Endothelial cell of umbilical vein (primary cell): ENCODE measurements at regions not wholly inside any gene's neighbourhood (a gene's known extent, or its start where the extent isn't known, plus 50 kb on each side); places are given as distances from the start of the nearest gene placed in this dataset.

Source experiments
- BruUV-seq: library from RNA; stranded (reverse); fragments of 400-500 nt; replicated peaks from 2 replicates; lab custom pipeline; 2021; lab: Mats Ljungman, UMichigan
- CTCF ChIA-PET: fragments of 300-600, 350-600 bp; sonication (Branson Sonifier 250); formaldehyde crosslinking; loops from one replicate; lab custom pipeline; 2021; ENCODE audit warnings: antibody characterized with exemption, inconsistent platforms; lab: Charles Lee
- POLR2A ChIA-PET: fragments of 300-600, 350-600 bp; sonication (Branson Sonifier 250); formaldehyde crosslinking; loops from one replicate; lab custom pipeline; 2021; ENCODE audit warnings: antibody characterized with exemption, inconsistent platforms; lab: Charles Lee
- DNase-seq: peaks from one replicate; pipeline ENCODE4 v3.0.0-alpha.2; 2011; ENCODE audit warnings: low read depth, low spot score
- FAIRE-seq: peaks from 2 replicates; lab custom pipeline; 2011; peaks lifted over from hg19 to GRCh38; lab: Jason Lieb, UNC
- H2AFZ ChIP-seq: 2 replicates; pipeline ENCODE4 v1.6.0; 2012; ENCODE audit warnings: low read depth, low read length, control low read depth, inconsistent platforms
- H3K27ac ChIP-seq: 2 replicates; pipeline ENCODE4 v1.5.1; 2011; ENCODE audit warnings: low read depth, mild to moderate bottlenecking, control low read depth, low read length, moderate library complexity; ENCODE audit not compliant: insufficient read depth
- H3K27me3 ChIP-seq, 2 experiments: 2 replicates each; pipeline versions ENCODE4 v1.6.0 to v1.6.1; 2011; ENCODE audit warnings: low read length in 2 of 2, mixed read lengths in 1 of 2; ENCODE audit not compliant: control insufficient read depth in 2 of 2, insufficient read depth in 2 of 2
- H3K36me3 ChIP-seq, 2 experiments: 2 replicates in 1 of 2; 3 replicates in 1 of 2; pipeline ENCODE4 v1.5.1; 2011; ENCODE audit warnings: low read length in 2 of 2, mild to moderate bottlenecking in 1 of 2, moderate library complexity in 1 of 2; ENCODE audit not compliant: control insufficient read depth in 2 of 2, insufficient read depth in 2 of 2; ENCODE audit errors: extremely low read depth in 1 of 2
- H3K4me1 ChIP-seq: 3 replicates; pipeline ENCODE4 v1.5.1; 2011; ENCODE audit warnings: mild to moderate bottlenecking, low read length; ENCODE audit not compliant: control insufficient read depth, insufficient read depth; ENCODE audit errors: extremely low read depth
- H3K4me2 ChIP-seq: 2 replicates; pipeline ENCODE4 v1.6.1; 2011; ENCODE audit warnings: low read length, control low read depth, mixed read lengths; ENCODE audit not compliant: insufficient read depth
- H3K4me3 ChIP-seq, 3 experiments: fragments of 200-600 bp in 1 of 3; sonication (generic), shearing (Covaris generic) in 1 of 3; replicated peaks in 1 of 3; 2 replicates each; pipeline ENCODE4 v1.5.1; 2011 to 2016; ENCODE audit warnings: control low read depth in 3 of 3, low read length in 3 of 3, mild to moderate bottlenecking in 2 of 3, inconsistent platforms in 1 of 3, low read depth in 1 of 3, moderate library complexity in 1 of 3; ENCODE audit not compliant: insufficient read depth in 1 of 3
- H3K79me2 ChIP-seq: 2 replicates; pipeline ENCODE4 v1.6.0; 2012; ENCODE audit warnings: low read length, inconsistent platforms; ENCODE audit not compliant: control insufficient read depth, insufficient read depth
- H3K9ac ChIP-seq: replicated peaks from 2 replicates; pipeline ENCODE3; 2011; ENCODE audit warnings: low read length, control low read depth; ENCODE audit not compliant: insufficient read depth; ENCODE audit errors: extremely low read depth
- H3K9me1 ChIP-seq: replicated peaks from 3 replicates; pipeline ENCODE4 v1.6.0; 2011; ENCODE audit warnings: mild to moderate bottlenecking, low read length; ENCODE audit not compliant: control insufficient read depth, insufficient read depth; ENCODE audit errors: extremely low read depth
- H3K9me3 ChIP-seq: replicated peaks from 2 replicates; pipeline ENCODE4 v1.5.1; 2012; ENCODE audit warnings: low read length, inconsistent platforms; ENCODE audit not compliant: control insufficient read depth, insufficient read depth
- H4K20me1 ChIP-seq: replicated peaks from 2 replicates; pipeline ENCODE3; 2011; ENCODE audit warnings: mild to moderate bottlenecking, low read length; ENCODE audit not compliant: control insufficient read depth, insufficient read depth; ENCODE audit errors: extremely low read depth
- CTCF ChIP-seq, 2 donors: IDR thresholded peaks; 1 replicate in 1 of 2; 2 replicates in 1 of 2; pipeline ENCODE4 v1.5.1; 2011; ENCODE audit warnings: low read length in 2 of 2, mild to moderate bottlenecking in 2 of 2, moderate library complexity in 2 of 2, control low read depth in 1 of 2, inconsistent platforms in 1 of 2, low read depth in 1 of 2; ENCODE audit not compliant: insufficient read depth in 1 of 2; ENCODE audit errors: extremely low read depth in 1 of 2
- EZH2 ChIP-seq: IDR thresholded peaks from 2 replicates; pipeline ENCODE4 v1.6.1; 2012; ENCODE audit warnings: borderline replicate concordance, low read depth, mild to moderate bottlenecking, moderate library complexity, low read length, inconsistent platforms; ENCODE audit not compliant: severe bottlenecking
- FOS ChIP-seq: IDR thresholded peaks from 2 replicates; pipeline ENCODE4 v1.6.1; 2011; ENCODE audit warnings: mild to moderate bottlenecking, low read length, moderate library complexity, borderline replicate concordance; ENCODE audit not compliant: insufficient read depth
- GATA2 ChIP-seq: IDR thresholded peaks from 2 replicates; pipeline ENCODE4 v1.7.0; 2011; ENCODE audit warnings: low read depth, mild to moderate bottlenecking, moderate library complexity, mixed read lengths, low read length; ENCODE audit not compliant: insufficient read length, insufficient read depth
- JUN ChIP-seq: IDR thresholded peaks from 2 replicates; pipeline ENCODE4 v1.6.1; 2011; ENCODE audit warnings: borderline replicate concordance, low read depth; ENCODE audit not compliant: insufficient read length, insufficient read depth
- MYC ChIP-seq: IDR thresholded peaks from one replicate; pipeline ENCODE4 v1.6.1; 2011; ENCODE audit warnings: mild to moderate bottlenecking, low read depth, low read length
- POLR2A ChIP-seq: IDR thresholded peaks from 2 replicates; pipeline ENCODE4 v1.6.1; 2012; ENCODE audit warnings: low read depth, mild to moderate bottlenecking, control low read depth, low read length
- POLR2AphosphoS5 ChIP-seq: IDR thresholded peaks from 2 replicates; pipeline ENCODE4 v1.6.1; 2012; ENCODE audit warnings: low read depth, mild to moderate bottlenecking, control low read depth, low read length, moderate library complexity; ENCODE audit not compliant: insufficient read depth
- dilution Hi-C: fragments of 300-500 bp; cut with MboI; formaldehyde crosslinking; loops from one replicate; pipeline ENCODE4 v1.15.0; 2019; ENCODE audit warnings: low sequenced_read_pairs; ENCODE audit not compliant: extremely low pct_ligation_motif_present
- intact Hi-C: fragments of 100-400 bp; cut with micrococcal nuclease; formaldehyde crosslinking; loops from one replicate; pipeline ENCODE4 v1.10.0; 2022
- TF ChIP-seq, protein P1 (sequence below): IDR thresholded peaks from 2 replicates; pipeline ENCODE4 v1.6.1; 2011; ENCODE audit not compliant: insufficient read depth, insufficient read length

DNA sequence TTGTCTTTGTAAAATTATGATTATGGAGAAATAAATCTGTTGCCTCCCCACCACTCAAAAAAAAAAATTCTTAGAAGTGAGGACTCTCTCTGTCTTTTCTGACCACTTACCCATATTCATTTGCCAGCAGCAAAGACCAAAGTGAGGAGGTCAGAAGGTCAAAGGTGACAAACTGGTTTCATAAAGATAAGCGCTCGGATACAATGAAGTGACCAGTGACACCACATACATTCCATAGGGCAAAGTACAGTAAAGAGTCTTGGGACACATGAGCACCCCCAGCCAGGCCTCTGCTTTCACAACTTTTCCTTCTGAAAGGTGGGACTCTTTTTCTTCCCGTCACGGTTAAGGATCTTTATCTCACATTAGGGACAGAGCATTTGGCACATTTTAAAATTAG, 75.9 kb upstream of the TCF4 start:
- no peaks in the 10 kb centered on the region for H3K9me3 ChIP-seq
- dilution Hi-C loops = no loop called here
- no peak overlapping the region for H3K9ac ChIP-seq
- H3K4me3 ChIP-seq = no peak overlapping the region
- no peaks in the 10 kb centered on the region for H3K36me3 ChIP-seq
- TF ChIP-seq POLR2A (no peak), MYC (no peak), GATA2 (no peak), FOS (no peak), EZH2 (no peak), CTCF (IDR thresholded peaks at IDR 0.05; ENCODE audit: extremely low read depth in 1 of 2, insufficient read depth in 1 of 2, low read depth in 1 of 2, low read length in 2 of 2) (no peak), POLR2AphosphoS5 (no peak), JUN (no peak)
- TF ChIP-seq, protein P1, sequence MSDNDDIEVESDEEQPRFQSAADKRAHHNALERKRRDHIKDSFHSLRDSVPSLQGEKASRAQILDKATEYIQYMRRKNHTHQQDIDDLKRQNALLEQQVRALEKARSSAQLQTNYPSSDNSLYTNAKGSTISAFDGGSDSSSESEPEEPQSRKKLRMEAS = no peak
- ChIA-PET POLR2A (no interaction called here), CTCF (no interaction called here)
- DNase-seq (no peak), FAIRE-seq (no peak)
- no peaks in the 10 kb centered on the region for H3K9me1 ChIP-seq
- no peak overlapping the region for H2AFZ ChIP-seq
- no peak overlapping the region for H3K27ac ChIP-seq
- H3K27me3 ChIP-seq = peaks cover 8 to 11% of the 10 kb centered on the region in 2 experiments
- H4K20me1 ChIP-seq = no peaks in the 10 kb centered on the region
- no peaks in the 10 kb centered on the region for H3K4me1 ChIP-seq
- no peak overlapping the region for H3K4me2 ChIP-seq
- H3K79me2 ChIP-seq = no peaks in the 10 kb centered on the region
- BruUV-seq = no TSS peak
- intact Hi-C loops = no loop called here
